H1 (cell line): ENCODE measurements at regions not wholly inside any gene's neighbourhood (a gene's known extent, or its start where the extent isn't known, plus 50 kb on each side); places are given as distances from the start of the nearest gene placed in this dataset.

Experiments
- POU5F1 ChIP-seq: IDR thresholded peaks from 2 replicates; pipeline ENCODE4 v1.6.1; 2011; ENCODE audit warnings: low read depth, mild to moderate bottlenecking, low read length, moderate library complexity
- RAD21 ChIP-seq, 2 experiments: IDR thresholded peaks in 1 of 2; conservative IDR thresholded peaks in 1 of 2; 2 replicates each; pipeline ENCODE4 v1.6.1; 2011; ENCODE audit warnings: low read depth in 2 of 2, low read length in 2 of 2, improper control_type of control experiment in 1 of 2, inconsistent platforms in 1 of 2, mild to moderate bottlenecking in 1 of 2, moderate library complexity in 1 of 2
- RBBP5 ChIP-seq: IDR thresholded peaks from 2 replicates; pipeline ENCODE4 v1.7.1; 2012; ENCODE audit warnings: low read depth, mild to moderate bottlenecking, inconsistent platforms, low read length, moderate library complexity, borderline replicate concordance
- RNF2 ChIP-seq: fragments of 200-900, 300-1000 bp; sonication (generic); IDR thresholded peaks from 2 replicates; pipeline ENCODE4 v1.7.1; 2016; ENCODE audit warnings: borderline replicate concordance, low read depth, mild to moderate bottlenecking, antibody characterized with exemption, low read length; ENCODE audit not compliant: poor library complexity, severe bottlenecking; ENCODE audit errors: missing control alignments

DNA sequence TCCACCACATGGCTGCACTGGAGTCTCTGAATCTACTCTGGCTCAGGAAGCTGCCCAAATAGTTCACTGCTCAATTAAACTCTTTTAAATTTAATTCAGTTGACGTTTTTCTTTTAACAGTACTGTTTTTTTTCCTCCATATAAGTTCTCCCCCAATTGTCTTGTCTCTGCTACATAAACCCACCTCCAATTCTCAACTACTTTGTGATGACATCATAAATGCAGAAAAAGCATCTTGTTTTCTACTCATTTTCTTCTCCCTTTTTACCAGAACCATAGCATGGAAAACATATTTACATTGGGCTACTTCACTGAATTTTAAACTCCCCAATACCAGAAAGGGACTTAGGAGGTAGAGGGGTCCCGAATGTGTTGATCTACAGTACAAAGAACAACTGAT, 270.4 kb downstream of the GPD2 start (continued):
- TF ChIP-seq RNF2 (no peak), POU5F1 (no peak), RBBP5 (no peak), RAD21 (IDR thresholded peaks at IDR 0.05 in 1 of 2, conservative IDR thresholded peaks at IDR 0.05 in 1 of 2; ENCODE audit: low read depth in 2 of 2, low read length in 2 of 2) (no peak)
